Thyroid gland (tissue), 4 donors: ENCODE measurements at regions not wholly inside any gene's neighbourhood (a gene's known extent, or its start where the extent isn't known, plus 50 kb on each side); places are given as distances from the start of the nearest gene placed in this dataset.

Experiments used
- CTCF ChIP-seq, 6 experiments: fragments of 200-600 bp in 3 of 6; fragments of 450-650 bp in 3 of 6; sonication (generic) in 3 of 6; IDR thresholded peaks; one replicate each; pipeline ENCODE4 v1.5.1; 2016 to 2019; ENCODE audit warnings: antibody characterized with exemption in 6 of 6, mild to moderate bottlenecking in 2 of 6, inconsistent platforms in 1 of 6, moderate library complexity in 1 of 6
- POLR2A ChIP-seq, 2 donors: fragments of 450-650 bp; IDR thresholded peaks; one replicate each; pipeline ENCODE4 v1.6.1; 2017; ENCODE audit warnings: antibody characterized with exemption in 2 of 2, mild to moderate bottlenecking in 2 of 2, moderate library complexity in 1 of 2

GRCh38 chr6:104109806-104110205 is 749.9 kb downstream of the HACE1 start:
- TF ChIP-seq CTCF (IDR thresholded peaks at IDR 0.05), result no peak
- TF ChIP-seq POLR2A (IDR thresholded peaks at IDR 0.05), result no peak
